Heart left ventricle (tissue), 13 donors: ENCODE measurements at regions not wholly inside any gene's neighbourhood (a gene's known extent, or its start where the extent isn't known, plus 50 kb on each side); places are given as distances from the start of the nearest gene placed in this dataset.

Source experiments
- POLR2A ChIP-seq, 2 donors: fragments of 450-650 bp; IDR thresholded peaks; one replicate each; pipeline ENCODE4 v1.6.1; 2017; ENCODE audit warnings: antibody characterized with exemption in 2 of 2, mild to moderate bottlenecking in 2 of 2, moderate library complexity in 2 of 2
- TF ChIP-seq, protein P1 (sequence below), 12 donors: fragments of 200-600 bp; sonication (generic) in 4 of 12; IDR thresholded peaks; one replicate each; pipeline versions ENCODE4 v1.5.0 to v1.8.0; 2018 to 2022; ENCODE audit warnings: antibody characterized with exemption in 12 of 12, mild to moderate bottlenecking in 5 of 12
- donor health status: ischemic (EF 13 %, LVEDD 7.1; RV severe dilation, severe dysfunction).
- donor health status: DM: no; HTN: yes; CAD: no.
- donor health status: DM: no; HTN: no; CAD: no.
- donor health status: ischemic (EF 25% LVEDD 6.9; RV normal size, moderate dysfunction).
- donor health status: ischemic (EF 25% LVEDD 5.7; RV mildly dilated, moderate dysfunction).
- donor health status: ischemic (EF 35%, LVEDD 5.7; RV mildly dilated, moderate dysfunction).
- donor health status: nonischemic (EF 11% LVEDD 7.7; RV severe dilation, severe dysfunction).
- donor health status: DM: yes; HTN: yes; CAD: no.
- donor health status: PGD.
- donor health status: ischemic (EF 29% LVEDD 5.4; RV normal size, mild dysfunction).
- donor health status: nonischemic (EF 23%, LVEDD 6.1; RV moderate dilation, normal function).

GRCh38 chrX:117038918-117039440, 576.2 kb upstream of the CT83 start:
- TF ChIP-seq, protein P1, sequence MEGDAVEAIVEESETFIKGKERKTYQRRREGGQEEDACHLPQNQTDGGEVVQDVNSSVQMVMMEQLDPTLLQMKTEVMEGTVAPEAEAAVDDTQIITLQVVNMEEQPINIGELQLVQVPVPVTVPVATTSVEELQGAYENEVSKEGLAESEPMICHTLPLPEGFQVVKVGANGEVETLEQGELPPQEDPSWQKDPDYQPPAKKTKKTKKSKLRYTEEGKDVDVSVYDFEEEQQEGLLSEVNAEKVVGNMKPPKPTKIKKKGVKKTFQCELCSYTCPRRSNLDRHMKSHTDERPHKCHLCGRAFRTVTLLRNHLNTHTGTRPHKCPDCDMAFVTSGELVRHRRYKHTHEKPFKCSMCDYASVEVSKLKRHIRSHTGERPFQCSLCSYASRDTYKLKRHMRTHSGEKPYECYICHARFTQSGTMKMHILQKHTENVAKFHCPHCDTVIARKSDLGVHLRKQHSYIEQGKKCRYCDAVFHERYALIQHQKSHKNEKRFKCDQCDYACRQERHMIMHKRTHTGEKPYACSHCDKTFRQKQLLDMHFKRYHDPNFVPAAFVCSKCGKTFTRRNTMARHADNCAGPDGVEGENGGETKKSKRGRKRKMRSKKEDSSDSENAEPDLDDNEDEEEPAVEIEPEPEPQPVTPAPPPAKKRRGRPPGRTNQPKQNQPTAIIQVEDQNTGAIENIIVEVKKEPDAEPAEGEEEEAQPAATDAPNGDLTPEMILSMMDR (IDR thresholded peaks at IDR 0.05), result no peak
- no peak for TF ChIP-seq POLR2A (IDR thresholded peaks at IDR 0.05)
